ENCODE measurements at regions not wholly inside any gene's neighbourhood (a gene's known extent, or its start where the extent isn't known, plus 50 kb on each side); places are given as distances from the start of the nearest gene placed in this dataset.
A peak's percentile ranks its signal among the peaks of the same experiment; 100 is the strongest.
"Not testable (repeated sequence)": the region's sequence is repeated elsewhere in the genome, so short reads cannot be mapped to it uniquely, and the experiment has no call there.

DNA sequence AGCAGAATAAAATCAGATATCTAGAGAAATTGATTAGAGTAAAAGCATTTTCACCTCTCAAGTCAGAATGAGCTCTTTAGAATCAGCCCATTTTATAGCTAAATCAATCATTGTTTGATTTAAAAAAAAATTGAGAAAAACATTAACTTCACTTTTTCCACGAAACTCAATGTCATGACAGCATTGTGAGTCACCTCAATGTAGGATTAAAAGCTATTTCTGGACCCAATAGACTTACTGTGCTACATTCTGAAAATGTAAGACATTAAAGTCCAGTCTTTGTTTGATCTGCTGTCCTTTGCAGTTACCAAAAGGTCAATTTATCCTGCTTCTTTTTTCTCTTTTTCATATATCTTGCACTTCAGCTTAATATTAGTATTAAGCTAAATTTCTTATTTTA, 519.4 kb upstream of the ZNF337 start:
- no peak for DNase-seq (ENCODE audit: low read depth)

GRCh38 chr20:26214991-26215390, 518.3 kb upstream of the ZNF337 start:
- DNase-seq (ENCODE audit: low read depth) = no peak

GRCh38 chr20:26209171-26209941, 512.7 kb upstream of the ZNF337 start:
- peak; percentile 7 for DNase-seq (ENCODE audit: low read depth)

GRCh38 chr20:26208296-26209091, 511.8 kb upstream of the ZNF337 start:
- no peak for DNase-seq (ENCODE audit: low read depth)

DNA sequence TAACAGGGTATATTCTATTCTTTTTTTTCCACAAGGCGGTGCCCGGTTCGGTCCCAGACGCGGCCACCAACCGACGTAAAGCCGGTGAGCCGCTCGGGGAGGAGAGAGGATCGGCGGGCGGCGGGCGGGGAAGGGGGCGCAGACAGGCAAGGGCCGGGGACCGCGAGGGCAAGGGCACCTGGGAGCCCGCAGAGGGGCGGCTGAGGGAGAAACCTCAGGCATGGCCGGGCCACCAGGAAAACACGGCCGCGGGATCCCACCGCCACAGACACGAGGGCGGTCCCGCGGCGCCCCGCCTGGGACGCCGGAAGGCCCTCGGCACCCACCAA, 511.3 kb upstream of the ZNF337 start:
- DNase-seq (ENCODE audit: low read depth) = not testable (repeated sequence)

- no peak for DNase-seq (ENCODE audit: low read depth)
These were observed 510.7 kb upstream of the ZNF337 start for GRCh38 chr20:26207237-26207966.

DNA sequence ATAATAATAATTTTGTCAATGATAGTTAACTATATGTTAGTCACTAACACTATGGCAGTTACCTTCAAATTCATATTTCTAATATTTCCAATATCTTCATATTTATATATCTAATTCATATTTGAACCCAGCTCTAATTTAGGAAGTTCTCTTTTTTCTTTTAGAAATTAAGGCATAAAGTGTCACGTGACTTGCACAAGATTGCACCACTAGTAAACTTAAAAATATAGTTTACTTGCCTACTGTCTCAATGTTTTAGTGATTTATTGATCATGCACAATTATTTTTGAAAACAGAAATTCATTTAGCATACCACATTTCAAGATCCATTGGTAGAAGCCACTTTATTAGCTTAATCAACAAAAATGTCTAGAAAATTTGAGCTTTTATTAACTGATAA, 508.7 kb upstream of the ZNF337 start:
- no peak for DNase-seq (ENCODE audit: low read depth)

DNA sequence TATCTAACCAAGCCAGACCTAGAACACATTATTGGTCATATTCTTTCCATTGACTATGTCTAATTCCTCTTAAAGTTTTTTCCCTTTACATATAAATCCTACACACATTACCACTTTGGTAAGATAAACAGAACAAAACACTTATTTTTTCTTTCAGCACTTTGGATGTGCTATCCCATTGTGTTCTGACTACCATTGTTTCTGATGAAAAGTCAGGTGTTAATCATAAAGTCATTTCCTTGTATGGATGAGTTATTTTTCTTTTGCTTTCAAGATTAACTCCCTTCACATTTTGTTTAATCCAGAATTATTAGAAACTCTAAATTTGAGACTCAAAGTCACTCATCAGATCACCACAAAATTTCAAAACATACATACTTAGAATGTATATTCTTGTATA, 504.4 kb upstream of the ZNF337 start:
- DNase-seq (ENCODE audit: low read depth) = not testable (repeated sequence)

DNA sequence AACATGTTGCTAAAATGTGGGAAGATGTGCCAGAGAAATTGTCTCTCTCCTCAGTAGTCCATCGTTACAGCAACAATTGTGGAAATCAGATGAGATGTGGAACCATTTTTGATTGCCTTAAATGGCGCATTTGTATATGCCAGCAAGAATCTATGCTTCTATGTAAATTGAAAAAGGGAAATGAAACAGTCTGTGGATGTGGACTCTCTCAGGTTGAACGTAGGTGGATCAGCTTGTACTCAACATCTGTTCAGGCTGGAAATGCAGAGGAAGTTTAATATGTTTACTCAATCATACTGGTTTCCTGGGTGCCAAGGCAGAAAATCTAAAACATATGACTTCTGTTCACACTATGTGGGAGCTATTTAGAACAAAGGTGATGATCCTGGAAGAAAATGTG, 490.7 kb upstream of the ZNF337 start:
- DNase-seq (ENCODE audit: low read depth) = not testable (repeated sequence)

GRCh38 chr20:26183720-26184119, 487.1 kb upstream of the ZNF337 start:
- DNase-seq (ENCODE audit: low read depth) = not testable (repeated sequence)

DNA sequence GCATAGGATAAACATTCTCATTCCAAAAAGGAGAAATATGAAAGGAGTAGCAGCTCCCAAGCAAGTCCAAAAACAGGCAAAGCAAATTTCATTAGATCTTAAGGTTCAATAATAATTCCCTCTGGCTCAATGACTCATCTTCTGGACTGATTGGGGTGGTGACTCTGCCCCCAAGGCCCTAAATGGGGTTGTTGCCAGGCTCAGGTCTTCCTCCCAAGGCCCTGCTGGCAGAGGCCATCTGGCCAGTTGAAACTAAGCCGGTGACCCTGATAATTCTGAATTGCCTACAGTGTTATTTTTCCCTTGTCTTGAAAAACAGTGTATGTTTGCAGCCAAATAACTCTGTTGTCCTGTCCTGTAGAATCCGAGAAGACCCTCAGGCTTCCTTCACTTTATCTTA, 484.7 kb upstream of the ZNF337 start:
- not testable (repeated sequence) for DNase-seq (ENCODE audit: low read depth)

DNA sequence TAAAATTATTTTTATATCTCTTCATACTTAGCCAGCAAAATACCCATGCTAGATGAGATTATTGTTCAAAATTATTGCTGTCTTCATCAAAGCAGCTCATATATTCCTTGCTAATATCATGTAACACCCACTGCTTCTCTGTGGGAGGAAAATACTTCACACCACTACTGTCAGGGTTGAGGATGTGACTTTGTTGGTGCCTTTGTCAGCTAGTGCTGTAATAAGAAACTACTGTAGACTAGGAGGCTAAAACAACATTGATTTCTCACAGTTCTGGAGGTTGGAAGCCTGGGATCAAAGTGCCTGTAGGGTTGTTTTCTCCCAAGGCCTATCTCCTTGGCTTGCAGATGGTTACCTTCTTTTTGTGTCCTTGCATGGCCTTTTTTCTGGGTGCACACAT, 475.2 kb upstream of the ZNF337 start:
- not testable (repeated sequence) for DNase-seq (ENCODE audit: low read depth)

GRCh38 chr20:26169506-26169905, 472.9 kb upstream of the ZNF337 start:
- peak; percentile 30 for DNase-seq (ENCODE audit: low read depth)

DNA sequence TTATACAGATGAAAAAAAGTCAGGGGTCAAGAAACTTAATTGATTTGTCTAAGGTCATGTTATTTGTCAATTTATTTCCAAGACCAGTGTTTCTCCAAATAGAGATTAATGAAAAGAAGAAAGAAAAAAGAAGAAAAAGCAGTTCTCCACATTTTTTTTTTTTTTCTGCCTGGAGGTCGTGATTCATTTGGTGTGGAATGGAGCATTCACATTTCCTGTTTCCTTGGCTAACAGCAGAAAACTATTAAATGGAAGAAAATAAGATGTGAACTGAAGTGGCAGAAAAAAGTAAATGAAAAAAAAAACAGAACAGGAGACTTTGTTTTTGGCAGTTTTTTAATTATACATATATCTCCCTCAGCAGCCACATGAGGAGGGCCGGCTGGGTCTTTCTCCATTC, 470.8 kb upstream of the ZNF337 start:
- DNase-seq (ENCODE audit: low read depth) = peak; percentile 8

DNA sequence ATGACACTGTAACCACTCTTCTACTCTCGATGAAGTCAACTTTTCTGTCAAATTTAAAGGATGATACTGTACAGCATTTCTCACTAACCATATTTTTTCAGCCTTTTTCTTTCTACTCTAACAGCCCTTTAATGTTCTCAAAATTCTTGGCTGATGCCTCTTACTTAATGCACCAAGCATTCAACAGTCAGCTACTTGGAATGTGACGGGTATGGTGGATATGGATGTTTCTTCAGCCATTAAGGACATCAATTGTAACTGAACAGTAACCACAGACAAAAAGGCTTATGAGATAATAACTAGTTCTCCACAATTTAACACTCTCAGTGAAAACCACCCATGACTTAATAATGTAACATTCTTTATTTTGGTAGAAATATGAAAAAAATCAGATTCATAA, 467.2 kb upstream of the ZNF337 start:
- peak; percentile 87 for DNase-seq (ENCODE audit: low read depth)

- DNase-seq (ENCODE audit: low read depth) = not testable (repeated sequence)
These were observed 466.5 kb upstream of the ZNF337 start for GRCh38 chr20:26163151-26163550.

DNA sequence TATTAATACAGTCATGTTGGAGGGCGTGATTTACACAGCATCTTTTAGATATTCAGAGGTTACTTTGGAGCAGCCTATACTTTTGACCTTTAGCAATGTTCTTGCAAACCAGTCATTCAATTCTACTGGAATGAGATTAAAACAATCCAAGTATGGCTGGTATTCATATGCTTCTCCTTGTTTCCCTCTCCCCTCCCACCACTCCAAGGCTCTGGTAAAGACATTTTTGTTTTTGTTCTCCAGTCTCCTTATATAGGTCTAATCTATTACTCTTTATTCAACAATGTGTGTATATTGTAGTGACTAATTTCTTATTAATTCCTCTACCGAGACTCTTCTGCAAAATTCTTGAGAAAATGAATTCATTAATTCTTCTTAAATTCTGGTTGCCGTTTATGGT, 465.1 kb upstream of the ZNF337 start:
- not testable (repeated sequence) for DNase-seq (ENCODE audit: low read depth)

DNA sequence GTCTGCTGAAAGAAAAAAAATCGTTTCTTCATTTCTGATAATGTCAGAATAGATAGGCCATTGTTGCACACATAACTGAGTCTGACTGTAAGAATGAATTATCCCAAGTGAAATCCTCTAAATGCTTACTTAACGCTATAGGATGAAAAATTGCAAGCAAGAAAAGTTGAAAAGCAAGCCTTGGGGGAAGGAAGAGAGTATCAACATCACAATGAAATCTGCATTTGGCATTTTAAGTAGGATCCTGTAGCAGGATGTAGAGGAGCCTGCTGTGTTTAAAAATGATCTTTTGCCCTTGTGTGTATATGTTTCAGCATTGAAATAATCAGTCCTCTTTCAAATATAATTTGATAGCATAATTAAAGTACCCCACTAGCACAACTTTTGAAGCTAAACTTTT, 464.3 kb upstream of the ZNF337 start:
- not testable (repeated sequence) for DNase-seq (ENCODE audit: low read depth)

DNA sequence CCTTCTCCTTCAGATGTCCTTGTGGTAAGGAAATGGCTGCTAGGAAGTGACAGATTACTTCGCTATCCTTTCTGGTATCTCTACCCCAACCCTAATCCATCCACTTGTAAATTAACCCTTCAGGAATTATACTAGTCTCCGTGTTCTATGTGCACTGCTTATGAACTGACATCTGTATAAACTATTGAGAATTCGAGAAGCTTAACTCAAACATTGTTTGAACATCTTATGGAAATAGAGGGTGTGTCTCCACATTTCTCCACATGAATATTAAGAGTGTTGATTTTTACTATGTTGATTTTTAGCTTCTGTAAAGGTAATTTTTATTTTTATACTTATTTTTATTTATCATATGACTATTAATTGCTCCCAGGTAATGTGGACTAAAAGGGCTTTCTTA, 457.6 kb upstream of the ZNF337 start:
- no peak for DNase-seq (ENCODE audit: low read depth)

- DNase-seq (ENCODE audit: low read depth) = no peak
These were observed 438.9 kb upstream of the ZNF337 start for GRCh38 chr20:26135325-26136110.

DNA sequence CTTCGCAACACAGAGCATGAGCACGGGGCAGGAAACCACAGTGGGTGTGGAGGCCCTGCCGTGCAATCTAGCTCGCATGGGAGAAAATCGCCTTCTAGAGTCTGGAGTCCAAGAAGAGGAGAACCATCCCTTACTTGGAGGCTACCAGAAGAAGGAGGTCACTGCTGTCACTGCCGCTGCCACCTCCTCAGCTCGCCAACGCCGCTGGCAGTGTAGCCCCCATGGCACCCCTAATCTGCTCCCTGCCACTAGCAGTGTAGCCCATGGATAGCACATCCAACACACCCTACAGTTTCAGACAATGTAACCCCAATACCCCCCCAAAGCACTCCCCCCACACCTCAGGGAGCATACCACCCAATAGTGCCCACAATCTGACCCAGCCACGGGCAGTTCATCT, 438.0 kb upstream of the ZNF337 start:
- DNase-seq (ENCODE audit: low read depth) = no peak

DNA sequence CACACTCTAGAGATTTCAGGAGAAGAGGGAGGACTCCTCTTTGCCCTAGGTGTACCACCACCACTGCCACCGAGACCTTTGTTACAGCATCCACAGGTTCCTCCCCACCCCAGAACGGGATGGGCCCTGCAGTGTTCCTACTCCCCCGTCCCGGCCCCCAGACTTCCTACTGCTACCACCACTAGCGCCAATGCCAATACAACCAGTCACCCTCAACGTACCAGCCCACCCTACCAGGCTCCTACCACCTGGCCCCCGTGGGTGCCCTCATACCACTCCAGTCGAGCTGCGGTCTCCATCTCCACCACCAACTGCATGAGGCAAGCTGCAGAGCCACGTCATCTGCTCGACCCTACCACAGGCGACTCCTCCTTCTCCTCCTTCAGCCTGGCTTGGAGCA, 437.1 kb upstream of the ZNF337 start:
- not testable (repeated sequence) for DNase-seq (ENCODE audit: low read depth)

Measured in amniotic epithelial cell (primary cell).